Endothelial cell (in vitro differentiated cells): ENCODE measurements at regions not wholly inside any gene's neighbourhood (a gene's known extent, or its start where the extent isn't known, plus 50 kb on each side); places are given as distances from the start of the nearest gene placed in this dataset.
"Not testable (repeated sequence)": the region's sequence is repeated elsewhere in the genome, so short reads cannot be mapped to it uniquely, and the experiment has no call there.

Experiments
- DNase-seq: peaks from one replicate; pipeline ENCODE4 v3.0.0; 2021; ENCODE audit warnings: low spot score
- H3K27ac Mint-ChIP-seq: one replicate; pipeline ENCODE4 v1.8.0; 2021; ENCODE audit warnings: mixed read lengths, inconsistent platforms; ENCODE audit not compliant: unreplicated experiment
- H3K27me3 Mint-ChIP-seq: one replicate; pipeline ENCODE4 v1.8.0; 2021; ENCODE audit warnings: mild to moderate bottlenecking, moderate library complexity, mixed read lengths, inconsistent platforms; ENCODE audit not compliant: unreplicated experiment
- H3K36me3 Mint-ChIP-seq: one replicate; pipeline ENCODE4 v1.8.0; 2021; ENCODE audit warnings: mild to moderate bottlenecking, low read depth, mixed read lengths, inconsistent platforms; ENCODE audit not compliant: unreplicated experiment
- H3K4me1 Mint-ChIP-seq: one replicate; pipeline ENCODE4 v1.8.0; 2021; ENCODE audit warnings: mild to moderate bottlenecking, mixed read lengths, inconsistent platforms; ENCODE audit not compliant: unreplicated experiment
- H3K4me3 Mint-ChIP-seq: one replicate; pipeline ENCODE4 v1.8.0; 2021; ENCODE audit warnings: mild to moderate bottlenecking, mixed read lengths, inconsistent platforms; ENCODE audit not compliant: unreplicated experiment
- H3K9me3 Mint-ChIP-seq: one replicate; pipeline ENCODE4 v1.8.0; 2021; ENCODE audit warnings: mixed read lengths, inconsistent platforms; ENCODE audit not compliant: unreplicated experiment
- TF ChIP-seq, protein P1 (sequence below): fragments of 200-600 bp; sonication (generic); IDR thresholded peaks from one replicate; pipeline ENCODE4 v1.5.0; 2021; ENCODE audit warnings: antibody characterized with exemption; ENCODE audit not compliant: unreplicated experiment

DNA sequence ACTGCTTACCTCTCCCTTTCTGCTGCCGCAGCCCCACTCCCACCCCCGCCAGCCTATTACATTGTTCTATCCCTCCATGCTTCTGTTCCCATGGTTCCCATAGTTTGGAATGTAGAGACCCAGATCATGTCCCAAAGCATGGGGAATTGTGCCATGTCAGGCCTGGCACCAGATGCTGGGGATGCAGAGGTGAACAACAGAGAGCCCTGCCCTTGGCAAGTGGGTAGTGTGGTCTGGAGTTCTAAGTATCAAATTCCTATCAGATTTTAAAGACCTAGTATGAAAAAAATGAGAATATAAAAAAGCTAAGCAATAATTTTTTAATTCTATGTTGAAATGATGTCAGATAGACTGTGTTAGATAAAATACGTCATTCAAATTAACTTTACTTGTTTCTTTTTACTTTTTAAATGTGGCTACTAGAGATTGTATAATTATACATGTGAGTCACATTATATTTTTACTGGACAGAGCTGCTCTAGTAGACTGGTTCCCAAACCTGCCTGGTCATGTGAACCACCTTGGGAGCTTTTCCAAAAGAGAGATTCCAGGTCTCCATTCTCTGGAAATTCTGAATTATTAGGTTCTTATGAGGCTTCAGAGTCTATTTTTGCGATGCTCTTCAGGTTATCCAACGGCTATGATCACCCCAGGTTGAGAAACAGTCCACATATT lies 113.0 kb upstream of the DAB1 start:
- Mint-ChIP-seq H3K27ac (no peak overlapping the region), H3K4me3 (no peak overlapping the region)
- DNase-seq: no peak

DNA sequence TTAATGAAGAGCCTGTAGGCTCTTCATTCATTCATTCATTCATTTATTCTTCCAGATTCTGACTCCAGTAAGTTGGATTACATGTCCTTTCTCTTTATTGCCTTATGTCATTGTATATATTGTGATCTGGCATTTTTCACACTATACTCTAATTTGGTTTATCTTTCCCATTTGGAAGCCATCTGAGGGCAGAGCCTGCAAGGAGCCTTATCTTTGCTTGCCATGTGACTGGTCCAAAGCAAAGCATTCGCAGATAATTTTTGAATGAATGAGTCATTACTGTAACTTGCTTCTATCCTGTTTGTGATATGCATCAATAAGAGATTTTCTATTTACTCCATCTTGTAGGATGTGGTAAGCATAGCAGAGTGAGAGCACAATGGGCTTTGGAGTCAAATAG lies 108.4 kb upstream of the DAB1 start:
- Mint-ChIP-seq H3K27me3 (peaks cover 1% of the 10 kb centered on the region), H3K27ac (no peak overlapping the region), H3K4me3 (no peak overlapping the region), H3K4me1 (peaks cover 1% of the 10 kb centered on the region), H3K9me3 (no peaks in the 10 kb centered on the region), H3K36me3 (no peaks in the 10 kb centered on the region)
- TF ChIP-seq, protein P1, sequence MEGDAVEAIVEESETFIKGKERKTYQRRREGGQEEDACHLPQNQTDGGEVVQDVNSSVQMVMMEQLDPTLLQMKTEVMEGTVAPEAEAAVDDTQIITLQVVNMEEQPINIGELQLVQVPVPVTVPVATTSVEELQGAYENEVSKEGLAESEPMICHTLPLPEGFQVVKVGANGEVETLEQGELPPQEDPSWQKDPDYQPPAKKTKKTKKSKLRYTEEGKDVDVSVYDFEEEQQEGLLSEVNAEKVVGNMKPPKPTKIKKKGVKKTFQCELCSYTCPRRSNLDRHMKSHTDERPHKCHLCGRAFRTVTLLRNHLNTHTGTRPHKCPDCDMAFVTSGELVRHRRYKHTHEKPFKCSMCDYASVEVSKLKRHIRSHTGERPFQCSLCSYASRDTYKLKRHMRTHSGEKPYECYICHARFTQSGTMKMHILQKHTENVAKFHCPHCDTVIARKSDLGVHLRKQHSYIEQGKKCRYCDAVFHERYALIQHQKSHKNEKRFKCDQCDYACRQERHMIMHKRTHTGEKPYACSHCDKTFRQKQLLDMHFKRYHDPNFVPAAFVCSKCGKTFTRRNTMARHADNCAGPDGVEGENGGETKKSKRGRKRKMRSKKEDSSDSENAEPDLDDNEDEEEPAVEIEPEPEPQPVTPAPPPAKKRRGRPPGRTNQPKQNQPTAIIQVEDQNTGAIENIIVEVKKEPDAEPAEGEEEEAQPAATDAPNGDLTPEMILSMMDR: no peak
- no peak for DNase-seq

More for the DNA sequence above, 113.0 kb upstream of the DAB1 start:
- no peaks in the 10 kb centered on the region for H3K9me3 Mint-ChIP-seq
- no peaks in the 10 kb centered on the region for H3K36me3 Mint-ChIP-seq
- H3K27me3 Mint-ChIP-seq: no peaks in the 10 kb centered on the region
- peaks cover 20% of the 10 kb centered on the region for H3K4me1 Mint-ChIP-seq
- TF ChIP-seq, protein P1: no peak

DNA sequence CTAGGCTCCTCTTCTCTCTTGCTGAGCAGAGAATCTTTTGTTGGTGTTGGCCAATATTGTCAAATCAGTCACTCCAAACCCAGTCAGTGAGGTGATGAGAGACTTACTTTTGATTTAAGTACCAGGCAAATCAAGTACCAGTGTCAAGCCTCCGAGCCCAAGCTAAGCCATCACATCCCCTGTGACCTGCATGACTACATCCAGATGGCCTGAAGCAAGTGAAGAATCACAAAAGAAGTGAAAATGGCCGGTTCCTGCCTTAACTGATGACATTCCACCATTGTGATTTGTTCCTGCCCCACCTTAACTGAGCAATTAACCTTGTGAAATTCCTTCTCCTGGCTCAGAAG lies 107.0 kb upstream of the DAB1 start:
- H3K4me3 Mint-ChIP-seq, H3K9me3 Mint-ChIP-seq, H3K27ac Mint-ChIP-seq, H3K36me3 Mint-ChIP-seq, DNase-seq, H3K27me3 Mint-ChIP-seq, H3K4me1 Mint-ChIP-seq: not testable (repeated sequence)

DNA sequence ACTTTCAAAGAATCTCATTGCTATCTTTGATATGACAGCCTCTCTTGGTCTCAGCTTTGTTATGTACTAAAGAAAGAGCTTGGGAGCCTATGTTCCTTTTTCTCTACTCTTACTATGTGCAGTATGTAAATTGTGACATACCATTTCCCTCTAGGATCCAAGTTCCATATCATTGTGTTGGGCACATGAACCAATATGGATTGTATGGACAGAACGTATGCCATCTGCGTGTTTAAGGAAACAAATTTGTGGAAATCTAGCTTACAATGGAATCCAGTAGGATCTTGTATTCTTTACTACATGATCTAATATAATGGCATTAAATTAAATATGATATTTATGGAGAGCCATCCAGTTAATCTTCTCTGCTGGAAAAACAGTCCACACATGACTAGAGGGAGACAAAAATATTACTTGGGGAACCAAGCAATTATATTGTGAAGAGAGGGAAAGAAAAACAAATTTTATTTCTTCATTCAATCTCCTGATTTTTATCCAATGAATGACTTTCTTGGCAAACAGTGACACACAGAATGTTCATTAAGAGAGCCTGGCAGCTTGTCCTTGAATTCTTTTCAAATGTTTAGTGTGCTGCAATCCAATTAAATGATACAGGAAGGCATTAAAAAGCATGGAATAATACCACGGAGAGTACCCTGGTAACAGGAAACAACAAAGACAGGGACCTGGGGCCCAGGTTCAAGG lies 106.5 kb upstream of the DAB1 start:
- H3K27ac Mint-ChIP-seq: no peak overlapping the region
- no peaks in the 10 kb centered on the region for H3K4me1 Mint-ChIP-seq
- no peaks in the 10 kb centered on the region for H3K36me3 Mint-ChIP-seq
- DNase-seq: no peak
- peaks cover 1% of the 10 kb centered on the region for H3K27me3 Mint-ChIP-seq
- H3K9me3 Mint-ChIP-seq: no peaks in the 10 kb centered on the region
- H3K4me3 Mint-ChIP-seq: no peak overlapping the region
- TF ChIP-seq, protein P1: no peak

DNA sequence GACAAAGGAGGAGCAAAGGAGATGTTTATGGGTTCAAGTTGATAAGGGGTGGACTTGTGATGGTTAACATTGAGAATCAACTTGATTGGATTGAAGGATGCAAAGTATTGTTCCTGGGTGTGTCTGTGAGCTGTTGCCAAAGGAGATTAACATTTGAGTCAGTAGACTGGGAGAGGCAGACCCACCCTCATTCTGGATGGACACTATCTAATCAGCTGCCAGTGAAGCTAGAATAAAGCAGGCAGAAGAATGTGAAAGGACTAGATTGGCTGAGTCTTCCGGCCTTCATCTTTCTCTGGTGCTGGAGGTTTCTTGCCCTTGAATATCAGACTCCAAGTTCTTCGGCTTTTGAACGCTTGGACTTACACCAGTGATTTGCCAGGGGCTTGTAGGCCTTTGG lies 98.7 kb upstream of the DAB1 start:
- Mint-ChIP-seq H3K9me3 (no peaks in the 10 kb centered on the region), H3K27ac (no peak overlapping the region), H3K36me3 (no peaks in the 10 kb centered on the region), H3K27me3 (no peaks in the 10 kb centered on the region), H3K4me1 (peaks cover 8% of the 10 kb centered on the region), H3K4me3 (no peak overlapping the region)
- TF ChIP-seq, protein P1: no peak
- DNase-seq: no peak
